Gastroesophageal sphincter (tissue), 3 donors: ENCODE measurements at regions not wholly inside any gene's neighbourhood (a gene's known extent, or its start where the extent isn't known, plus 50 kb on each side); places are given as distances from the start of the nearest gene placed in this dataset.

ENCODE experiments used
- EP300 ChIP-seq: sonication (generic); formaldehyde crosslinking; IDR thresholded peaks from one replicate; pipeline ENCODE4 v1.6.1; 2017; ENCODE audit warnings: antibody characterized with exemption, mild to moderate bottlenecking
- POLR2AphosphoS5 ChIP-seq: sonication (generic); formaldehyde crosslinking; IDR thresholded peaks from one replicate; pipeline ENCODE4 v1.6.1; 2017; ENCODE audit warnings: antibody characterized with exemption
- TF ChIP-seq, protein P1 (sequence below), 4 experiments: fragments of 200-600 bp in 2 of 4; fragments of 450-650 bp in 2 of 4; sonication (generic) in 1 of 4; IDR thresholded peaks; one replicate each; pipeline ENCODE4 v1.5.1; 2017 to 2019; ENCODE audit warnings: antibody characterized with exemption in 4 of 4, mild to moderate bottlenecking in 2 of 4, moderate library complexity in 2 of 4

DNA sequence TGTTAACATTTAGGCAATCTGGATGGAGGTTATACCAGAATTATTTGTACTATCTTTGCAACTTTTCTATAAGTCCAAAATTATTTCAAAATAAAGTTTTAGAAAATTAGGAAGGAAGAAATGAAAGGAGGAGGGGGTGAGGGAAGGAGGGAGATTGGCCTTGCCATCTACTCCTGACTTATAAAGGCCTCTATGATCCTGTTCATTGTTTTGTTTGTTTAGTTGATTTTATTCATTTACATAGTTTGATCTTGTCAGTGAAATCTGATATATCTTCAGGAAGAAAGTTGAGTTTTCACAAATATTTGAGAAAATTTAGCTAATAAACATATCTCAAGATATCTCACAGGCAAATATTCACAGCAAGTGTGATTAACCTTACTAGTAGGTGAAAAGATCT lies 189.3 kb upstream of the NOCT start:
- TF ChIP-seq, protein P1, sequence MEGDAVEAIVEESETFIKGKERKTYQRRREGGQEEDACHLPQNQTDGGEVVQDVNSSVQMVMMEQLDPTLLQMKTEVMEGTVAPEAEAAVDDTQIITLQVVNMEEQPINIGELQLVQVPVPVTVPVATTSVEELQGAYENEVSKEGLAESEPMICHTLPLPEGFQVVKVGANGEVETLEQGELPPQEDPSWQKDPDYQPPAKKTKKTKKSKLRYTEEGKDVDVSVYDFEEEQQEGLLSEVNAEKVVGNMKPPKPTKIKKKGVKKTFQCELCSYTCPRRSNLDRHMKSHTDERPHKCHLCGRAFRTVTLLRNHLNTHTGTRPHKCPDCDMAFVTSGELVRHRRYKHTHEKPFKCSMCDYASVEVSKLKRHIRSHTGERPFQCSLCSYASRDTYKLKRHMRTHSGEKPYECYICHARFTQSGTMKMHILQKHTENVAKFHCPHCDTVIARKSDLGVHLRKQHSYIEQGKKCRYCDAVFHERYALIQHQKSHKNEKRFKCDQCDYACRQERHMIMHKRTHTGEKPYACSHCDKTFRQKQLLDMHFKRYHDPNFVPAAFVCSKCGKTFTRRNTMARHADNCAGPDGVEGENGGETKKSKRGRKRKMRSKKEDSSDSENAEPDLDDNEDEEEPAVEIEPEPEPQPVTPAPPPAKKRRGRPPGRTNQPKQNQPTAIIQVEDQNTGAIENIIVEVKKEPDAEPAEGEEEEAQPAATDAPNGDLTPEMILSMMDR (IDR thresholded peaks at IDR 0.05), result no peak
- no peak for TF ChIP-seq POLR2AphosphoS5
- no peak for TF ChIP-seq EP300
